Esophagus (tissue), 2 donors: ENCODE measurements at regions not wholly inside any gene's neighbourhood (a gene's known extent, or its start where the extent isn't known, plus 50 kb on each side); places are given as distances from the start of the nearest gene placed in this dataset.

Experiments
- H3K27ac ChIP-seq, 2 donors: one replicate each; pipeline ENCODE4 v1.5.1; 2013; ENCODE audit warnings: low read depth in 2 of 2, mild to moderate bottlenecking in 2 of 2, inconsistent platforms in 1 of 2, low read length in 1 of 2, moderate library complexity in 1 of 2
- H3K27me3 ChIP-seq, 2 donors: one replicate each; pipeline ENCODE4 v1.6.1; 2013; ENCODE audit warnings: low read length in 2 of 2, control low read depth in 1 of 2, mild to moderate bottlenecking in 1 of 2; ENCODE audit not compliant: insufficient read depth in 2 of 2, control insufficient read depth in 1 of 2
- H3K36me3 ChIP-seq, 2 donors: one replicate each; pipeline ENCODE4 v1.6.1; 2013; ENCODE audit warnings: low read length in 1 of 2; ENCODE audit not compliant: control insufficient read depth in 2 of 2, insufficient read depth in 2 of 2
- H3K4me1 ChIP-seq, 2 donors: one replicate each; pipeline ENCODE4 v1.6.1; 2013; ENCODE audit warnings: low read length in 1 of 2; ENCODE audit not compliant: control insufficient read depth in 2 of 2, insufficient read depth in 2 of 2
- H3K4me3 ChIP-seq, 2 donors: one replicate each; pipeline ENCODE4 v1.5.1; 2013; ENCODE audit warnings: low read length in 2 of 2, mild to moderate bottlenecking in 2 of 2, low read depth in 1 of 2, moderate library complexity in 1 of 2
- H3K9me3 ChIP-seq, 2 donors: one replicate each; pipeline ENCODE4 v1.6.1; 2013; ENCODE audit warnings: mild to moderate bottlenecking in 2 of 2, low read depth in 1 of 2, low read length in 1 of 2, moderate library complexity in 1 of 2; ENCODE audit not compliant: control insufficient read depth in 2 of 2, insufficient read depth in 1 of 2
- WGBS, 2 donors: extraction: QIAGEN DNeasy Blood & Tissue Kit; methylation state at CpG; one replicate each; pipeline ENCODE4 v1.1.7; 2013; 5-methylcytosine and 5-hydroxymethylcytosine counted together
- donor health status: healthy with polysubstance abuse.
- donor health status: Bipolar disorder and iron deficiency.

GRCh38 chr7:26493737-26494428 is 202.2 kb downstream of the SNX10 start:
- no peaks in the 10 kb centered on the region for H3K36me3 ChIP-seq
- no peak overlapping the region for H3K27ac ChIP-seq
- peaks cover 0 to 8% of the 10 kb centered on the region in 2 donors for H3K4me1 ChIP-seq
- 80 to 88% methylated on average over 8 of the region's 8 CpGs for WGBS, 2 donors
- no peak overlapping the region for H3K4me3 ChIP-seq
- H3K27me3 ChIP-seq = no peaks in the 10 kb centered on the region
- H3K9me3 ChIP-seq = no peaks in the 10 kb centered on the region

GRCh38 chr7:26495569-26495968 is 203.9 kb downstream of the SNX10 start:
- Histone ChIP-seq H3K4me3 (no peak overlapping the region), H3K4me1 (peaks cover 0 to 8% of the 10 kb centered on the region in 2 donors), H3K36me3 (no peaks in the 10 kb centered on the region), H3K27me3 (no peaks in the 10 kb centered on the region), H3K27ac (no peak overlapping the region), H3K9me3 (no peaks in the 10 kb centered on the region)
- 63 to 72% methylated on average over 2 of the region's 2 CpGs for WGBS, 2 donors

DNA sequence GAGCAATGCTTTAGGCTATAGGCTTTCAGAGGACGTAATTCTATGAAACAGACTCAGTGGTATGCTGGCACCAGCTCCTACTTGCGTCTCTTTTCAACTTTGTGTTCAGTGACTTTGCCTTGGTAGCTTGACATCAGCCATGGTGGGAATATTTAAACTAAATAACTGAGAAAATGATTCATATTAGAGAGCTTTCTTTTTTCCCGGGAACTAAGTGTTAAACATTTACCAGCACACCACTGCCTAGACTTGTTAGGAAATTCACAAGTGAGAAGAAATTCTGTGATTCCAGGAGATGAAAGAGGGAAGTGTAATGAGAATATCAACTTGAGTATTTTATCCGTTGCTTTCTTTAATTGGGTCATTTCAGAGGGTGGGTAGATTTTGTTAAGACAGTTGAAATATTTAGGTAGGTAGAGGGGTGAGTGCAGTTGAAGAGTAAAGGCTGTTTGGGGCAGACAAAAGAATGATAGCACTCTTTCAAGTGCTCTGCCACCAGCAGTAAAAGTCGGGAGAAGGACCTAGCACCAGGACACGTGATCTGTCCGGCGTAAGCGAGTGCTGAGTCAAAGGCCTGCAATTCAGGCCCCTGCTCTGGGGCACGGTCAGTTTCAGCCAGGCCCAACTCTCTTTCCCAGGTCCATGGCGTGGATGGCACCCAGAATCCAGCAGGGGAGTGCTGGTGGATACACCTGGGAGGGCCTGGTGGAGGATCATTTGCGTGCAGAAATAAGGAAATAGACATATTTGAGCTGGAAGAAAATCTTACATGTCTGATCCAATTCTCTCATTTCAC is 206.3 kb downstream of the SNX10 start:
- no peaks in the 10 kb centered on the region for H3K4me1 ChIP-seq
- H3K27ac ChIP-seq = no peak overlapping the region
- no peak overlapping the region for H3K4me3 ChIP-seq
- H3K27me3 ChIP-seq = no peaks in the 10 kb centered on the region
- H3K9me3 ChIP-seq = no peaks in the 10 kb centered on the region
- 85 to 88% methylated on average over 12 of the region's 12 CpGs for WGBS, 2 donors
- no peaks in the 10 kb centered on the region for H3K36me3 ChIP-seq

DNA sequence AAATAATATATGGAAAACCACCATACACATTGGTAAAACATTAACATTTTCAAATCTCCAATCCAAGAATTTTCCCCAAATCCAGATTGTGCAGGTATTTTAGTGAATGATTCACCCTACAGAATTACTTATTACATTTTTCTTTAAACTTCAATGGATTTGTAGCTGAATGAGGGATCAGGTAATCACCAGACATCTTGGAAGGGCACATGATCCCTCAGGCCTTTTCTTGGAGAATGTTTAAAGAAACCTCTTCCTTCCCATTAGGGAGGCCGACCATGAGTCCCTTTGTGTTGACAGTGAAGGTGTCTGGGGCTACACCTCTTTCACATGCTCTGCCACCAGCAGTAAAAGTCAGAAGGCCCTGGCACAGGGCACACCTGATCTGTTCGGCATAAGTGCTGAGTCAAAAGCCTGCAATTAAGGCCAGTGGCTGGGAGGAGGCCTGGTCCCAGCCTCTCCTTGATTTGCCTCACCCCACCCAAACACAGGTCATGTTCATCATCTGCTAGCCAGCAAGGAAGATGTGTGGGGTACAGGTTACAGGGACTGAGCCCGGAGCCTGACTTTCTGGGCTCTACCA is 207.7 kb downstream of the SNX10 start:
- WGBS, 2 donors = 72% methylated on average over 3 of the region's 3 CpGs
- Histone ChIP-seq H3K27ac (no peak overlapping the region), H3K4me1 (no peaks in the 10 kb centered on the region), H3K36me3 (no peaks in the 10 kb centered on the region), H3K4me3 (no peak overlapping the region), H3K9me3 (no peaks in the 10 kb centered on the region), H3K27me3 (no peaks in the 10 kb centered on the region)

- H3K4me3 ChIP-seq = no peak overlapping the region
- no peaks in the 10 kb centered on the region for H3K27me3 ChIP-seq
- WGBS, 2 donors = 64 to 69% methylated on average over 6 of the region's 6 CpGs
- H3K36me3 ChIP-seq = no peaks in the 10 kb centered on the region
- H3K4me1 ChIP-seq = no peaks in the 10 kb centered on the region
- no peaks in the 10 kb centered on the region for H3K9me3 ChIP-seq
- no peak overlapping the region for H3K27ac ChIP-seq
Observed at GRCh38 chr7:26500749-26501352, 209.2 kb downstream of the SNX10 start.

DNA sequence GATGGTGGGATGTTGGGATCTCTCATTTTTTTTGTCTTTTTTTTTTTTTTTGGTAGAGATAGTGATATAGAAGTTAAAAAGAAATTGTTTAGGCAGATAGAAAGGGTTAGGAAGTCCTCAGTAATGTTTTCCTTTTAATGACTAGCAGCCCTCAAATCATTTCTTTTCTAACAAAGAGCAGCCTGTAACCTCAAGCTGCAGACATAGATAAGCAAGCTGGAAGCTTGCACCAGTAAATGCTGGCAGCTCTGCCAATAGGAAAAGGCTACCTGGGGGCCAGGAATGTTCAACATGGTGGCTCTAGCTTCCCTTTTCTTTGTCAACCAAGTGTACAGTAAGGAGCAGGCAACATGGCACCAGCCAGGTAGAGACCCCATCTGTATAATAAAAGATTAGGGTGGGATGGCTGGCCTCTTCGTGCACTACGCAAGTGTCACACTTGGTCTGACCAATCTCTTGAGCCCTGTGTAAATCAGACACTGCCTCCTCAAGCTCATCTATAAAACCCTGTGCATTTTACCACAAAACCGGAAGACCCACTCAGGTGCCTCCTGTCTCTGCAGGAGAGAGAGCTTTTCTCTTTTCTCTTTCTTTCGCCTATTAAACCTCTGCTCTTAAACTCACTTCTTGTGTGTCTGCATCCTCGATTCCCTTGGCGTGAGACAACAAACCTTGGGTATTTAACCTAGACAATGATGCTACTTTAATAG is 212.9 kb downstream of the SNX10 start:
- no peak overlapping the region for H3K4me3 ChIP-seq
- no peak overlapping the region for H3K27ac ChIP-seq
- H3K4me1 ChIP-seq = no peaks in the 10 kb centered on the region
- no peaks in the 10 kb centered on the region for H3K9me3 ChIP-seq
- peaks cover 0 to 3% of the 10 kb centered on the region in 2 donors for H3K27me3 ChIP-seq
- WGBS, 2 donors = 92 to 94% methylated on average over 6 of the region's 6 CpGs
- no peaks in the 10 kb centered on the region for H3K36me3 ChIP-seq

DNA sequence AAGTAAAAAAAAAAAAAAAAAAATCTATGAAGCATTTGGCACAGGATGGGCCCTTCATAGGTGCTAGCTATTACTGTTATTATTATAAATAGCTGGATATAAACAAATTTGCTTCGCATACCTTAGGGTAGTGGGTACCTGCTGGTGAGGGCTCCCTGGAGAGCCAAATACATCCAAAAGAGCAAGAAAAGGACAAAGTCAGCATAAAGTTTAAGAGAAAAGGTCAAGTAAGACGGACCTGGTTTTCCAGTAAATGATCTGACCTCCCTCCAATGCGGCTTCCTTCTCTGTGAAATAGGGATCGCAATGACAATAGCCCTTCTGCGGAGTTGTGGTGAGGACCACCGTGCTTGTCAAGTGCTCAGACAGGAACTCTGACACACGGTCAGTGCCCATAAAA is 214.5 kb downstream of the SNX10 start:
- peaks cover 0 to 3% of the 10 kb centered on the region in 2 donors for H3K27me3 ChIP-seq
- 91 to 94% methylated on average over 7 of the region's 7 CpGs for WGBS, 2 donors

DNA sequence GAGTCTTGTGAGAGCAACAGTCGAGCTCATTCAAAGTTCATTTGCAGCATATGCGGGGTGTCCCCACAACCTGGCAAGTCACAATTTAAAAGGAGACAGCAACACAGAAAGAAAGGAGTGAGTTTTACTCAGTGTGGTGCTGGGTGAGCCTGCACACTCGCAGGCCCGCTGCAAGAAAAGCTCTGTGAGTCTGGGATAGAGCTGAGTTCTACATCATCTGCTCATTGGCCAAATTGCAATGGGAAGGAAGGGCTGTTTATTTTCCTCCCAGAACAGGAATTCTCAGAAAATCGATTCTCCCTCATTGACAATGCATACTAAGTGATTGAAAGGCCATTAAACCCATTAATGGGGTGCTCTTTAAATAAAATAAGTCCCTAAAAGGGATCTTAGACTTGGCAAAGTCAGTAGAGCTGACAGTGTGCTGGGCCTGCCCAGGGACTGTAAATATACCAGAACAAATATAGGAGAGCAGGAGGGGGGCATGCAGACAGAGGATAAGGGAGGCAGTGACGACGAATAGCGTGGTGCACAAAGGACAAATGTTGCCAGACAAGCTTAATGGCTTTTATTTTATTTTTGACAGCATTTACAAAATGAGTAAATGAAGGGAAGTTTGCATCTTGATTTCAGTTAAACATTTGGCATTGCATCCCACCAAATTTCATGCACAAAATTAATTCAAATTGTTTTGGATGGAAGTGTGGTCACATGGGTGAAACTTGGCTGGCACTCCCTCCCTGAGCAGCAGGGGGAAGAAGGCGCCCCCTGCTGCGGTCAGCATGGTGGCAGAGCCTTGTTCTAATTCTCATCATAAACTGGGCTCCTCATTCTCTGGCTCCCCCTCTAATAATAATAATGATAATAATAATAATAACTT is 215.7 kb downstream of the SNX10 start:
- H3K27me3 ChIP-seq = peaks cover 0 to 3% of the 10 kb centered on the region in 2 donors
- 72 to 75% methylated on average over 10 of the region's 10 CpGs for WGBS, 2 donors
- H3K4me3 ChIP-seq = no peak overlapping the region
- H3K36me3 ChIP-seq = no peaks in the 10 kb centered on the region
- no peak overlapping the region for H3K27ac ChIP-seq
- no peaks in the 10 kb centered on the region for H3K4me1 ChIP-seq
- H3K9me3 ChIP-seq = no peaks in the 10 kb centered on the region

More for the DNA sequence above, 214.5 kb downstream of the SNX10 start:
- no peak overlapping the region for H3K27ac ChIP-seq
- no peaks in the 10 kb centered on the region for H3K4me1 ChIP-seq
- H3K9me3 ChIP-seq = no peaks in the 10 kb centered on the region
- no peak overlapping the region for H3K4me3 ChIP-seq
- H3K36me3 ChIP-seq = no peaks in the 10 kb centered on the region
